SJCRH30 (cell line): ENCODE measurements at regions not wholly inside any gene's neighbourhood (a gene's known extent, or its start where the extent isn't known, plus 50 kb on each side); places are given as distances from the start of the nearest gene placed in this dataset.

Experiments
- DNase-seq, 2 experiments: peaks; one replicate each; pipeline ENCODE4 v3.0.0-alpha.2; 2015 to 2020
- H3K27ac ChIP-seq: fragments of 250-450 bp; sonication (Bioruptor Pico); 2 replicates; pipeline ENCODE4 v1.5.1; 2020; ENCODE audit warnings: mild to moderate bottlenecking, moderate library complexity
- H3K27me3 ChIP-seq: fragments of 250-450 bp; sonication (Bioruptor Pico); 2 replicates; pipeline ENCODE4 v1.5.1; 2020; ENCODE audit warnings: mild to moderate bottlenecking, moderate library complexity
- H3K36me3 ChIP-seq: fragments of 250-450 bp; sonication (Bioruptor Pico); 2 replicates; pipeline ENCODE4 v1.5.1; 2020; ENCODE audit warnings: mild to moderate bottlenecking, moderate library complexity
- H3K4me1 ChIP-seq: fragments of 250-450 bp; sonication (Bioruptor Pico); 2 replicates; pipeline ENCODE4 v1.5.1; 2020; ENCODE audit warnings: mild to moderate bottlenecking, moderate library complexity
- H3K4me3 ChIP-seq: fragments of 250-450 bp; sonication (Bioruptor Pico); 2 replicates; pipeline ENCODE4 v1.5.1; 2020; ENCODE audit warnings: mild to moderate bottlenecking, moderate library complexity
- H3K9me3 ChIP-seq: fragments of 250-450 bp; sonication (Bioruptor Pico); replicated peaks from 2 replicates; pipeline ENCODE4 v1.5.1; 2020; ENCODE audit warnings: mild to moderate bottlenecking, moderate library complexity

DNA sequence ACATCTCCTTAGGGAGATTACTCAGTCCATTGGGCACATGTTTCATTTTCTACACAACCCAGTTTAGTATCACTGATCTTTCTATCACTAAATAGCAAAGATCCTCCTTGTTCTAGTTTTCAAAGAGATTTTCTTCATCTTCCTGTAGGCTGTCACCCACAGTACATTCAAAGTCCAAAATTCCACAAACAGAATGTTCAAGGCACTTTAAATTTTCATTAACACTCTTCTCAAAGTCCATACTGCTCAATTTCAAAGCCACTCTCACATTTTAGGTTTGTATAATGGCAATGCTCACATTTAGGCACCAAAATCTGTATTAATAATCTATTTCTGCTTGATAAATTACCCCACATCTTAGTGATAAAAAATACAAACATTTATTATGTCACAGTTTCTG lies 152.8 kb downstream of the FSIP2 start:
- no peaks in the 10 kb centered on the region for H3K4me1 ChIP-seq
- H3K36me3 ChIP-seq, result no peaks in the 10 kb centered on the region
- no peaks in the 10 kb centered on the region for H3K9me3 ChIP-seq
- no peak overlapping the region for H3K4me3 ChIP-seq
- DNase-seq, result no peak
- no peaks in the 10 kb centered on the region for H3K27me3 ChIP-seq
- H3K27ac ChIP-seq, result no peak overlapping the region

DNA sequence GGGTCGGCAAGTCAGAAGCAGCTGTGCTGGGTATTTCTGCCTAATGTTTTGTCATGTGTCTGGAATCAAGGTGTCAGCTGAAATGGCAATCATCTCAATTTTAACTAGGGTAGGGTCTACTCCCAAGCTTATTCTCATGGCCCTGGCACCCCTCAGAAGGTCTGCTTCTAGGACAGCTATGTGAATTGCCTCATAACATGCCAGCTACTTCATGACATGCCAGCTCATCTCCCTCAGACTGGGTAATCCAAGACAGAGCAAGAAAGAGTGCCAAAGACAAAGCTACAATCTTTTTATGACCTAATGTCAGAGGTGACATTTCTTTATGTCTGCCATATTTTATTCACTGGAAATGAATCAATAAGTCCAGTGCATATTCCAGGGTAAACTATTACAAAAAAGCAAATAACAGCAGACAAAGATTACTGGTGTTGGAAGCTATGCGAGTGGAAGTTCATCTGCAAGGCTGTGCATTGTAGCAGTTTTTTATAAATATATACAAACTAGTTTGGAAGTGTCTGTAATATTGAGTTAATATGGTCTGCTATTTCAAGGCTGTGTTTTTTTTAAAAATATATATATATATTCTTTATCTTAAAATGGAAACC lies 153.3 kb downstream of the FSIP2 start:
- DNase-seq, result no peak

DNA sequence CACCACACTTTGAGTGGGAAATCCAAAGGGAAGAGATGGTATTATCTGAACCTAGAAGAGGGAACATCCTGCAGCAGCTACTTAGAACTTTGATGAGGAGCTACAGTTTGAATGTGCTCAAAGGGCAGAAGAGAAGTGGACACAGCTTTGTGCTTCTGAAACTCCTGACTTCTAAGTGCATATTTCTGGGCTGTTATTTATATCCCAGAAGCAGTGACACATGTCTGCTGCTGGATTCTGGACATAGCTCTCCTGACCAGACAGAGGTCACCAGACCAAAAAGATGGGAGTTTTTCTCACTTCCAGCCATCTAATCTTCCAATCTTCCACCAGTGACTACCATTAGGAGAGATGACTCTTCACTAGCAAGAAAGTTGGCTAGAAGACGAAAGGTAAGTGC lies 153.9 kb downstream of the FSIP2 start:
- no peak overlapping the region for H3K4me3 ChIP-seq
- H3K9me3 ChIP-seq, result no peaks in the 10 kb centered on the region
- DNase-seq, result no peak
- H3K36me3 ChIP-seq, result no peaks in the 10 kb centered on the region
- H3K4me1 ChIP-seq, result no peaks in the 10 kb centered on the region
- no peak overlapping the region for H3K27ac ChIP-seq
- no peaks in the 10 kb centered on the region for H3K27me3 ChIP-seq

More for the DNA sequence above, 153.3 kb downstream of the FSIP2 start:
- Histone ChIP-seq H3K36me3 (no peaks in the 10 kb centered on the region), H3K27ac (no peak overlapping the region), H3K9me3 (no peaks in the 10 kb centered on the region), H3K4me1 (no peaks in the 10 kb centered on the region), H3K27me3 (no peaks in the 10 kb centered on the region), H3K4me3 (no peak overlapping the region)

DNA sequence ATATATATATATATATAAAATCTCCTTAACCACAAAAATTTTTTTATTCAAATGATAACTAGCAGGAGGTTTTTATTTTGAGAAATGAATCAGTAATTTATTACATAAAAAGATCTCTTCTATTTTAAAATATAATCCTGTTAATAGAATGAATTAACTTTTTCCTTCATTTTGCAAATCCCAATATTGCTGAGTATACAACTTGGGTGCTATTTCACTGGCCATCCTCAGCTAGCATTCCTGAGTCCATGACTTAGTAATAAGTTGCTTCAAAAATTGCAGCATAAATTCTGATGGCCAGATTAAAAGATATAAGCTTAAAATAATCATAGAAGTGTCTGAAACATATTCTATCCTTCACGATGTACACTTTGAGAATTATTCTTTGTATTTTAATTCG lies 155.6 kb downstream of the FSIP2 start:
- H3K36me3 ChIP-seq, result no peaks in the 10 kb centered on the region
- no peak overlapping the region for H3K4me3 ChIP-seq

DNA sequence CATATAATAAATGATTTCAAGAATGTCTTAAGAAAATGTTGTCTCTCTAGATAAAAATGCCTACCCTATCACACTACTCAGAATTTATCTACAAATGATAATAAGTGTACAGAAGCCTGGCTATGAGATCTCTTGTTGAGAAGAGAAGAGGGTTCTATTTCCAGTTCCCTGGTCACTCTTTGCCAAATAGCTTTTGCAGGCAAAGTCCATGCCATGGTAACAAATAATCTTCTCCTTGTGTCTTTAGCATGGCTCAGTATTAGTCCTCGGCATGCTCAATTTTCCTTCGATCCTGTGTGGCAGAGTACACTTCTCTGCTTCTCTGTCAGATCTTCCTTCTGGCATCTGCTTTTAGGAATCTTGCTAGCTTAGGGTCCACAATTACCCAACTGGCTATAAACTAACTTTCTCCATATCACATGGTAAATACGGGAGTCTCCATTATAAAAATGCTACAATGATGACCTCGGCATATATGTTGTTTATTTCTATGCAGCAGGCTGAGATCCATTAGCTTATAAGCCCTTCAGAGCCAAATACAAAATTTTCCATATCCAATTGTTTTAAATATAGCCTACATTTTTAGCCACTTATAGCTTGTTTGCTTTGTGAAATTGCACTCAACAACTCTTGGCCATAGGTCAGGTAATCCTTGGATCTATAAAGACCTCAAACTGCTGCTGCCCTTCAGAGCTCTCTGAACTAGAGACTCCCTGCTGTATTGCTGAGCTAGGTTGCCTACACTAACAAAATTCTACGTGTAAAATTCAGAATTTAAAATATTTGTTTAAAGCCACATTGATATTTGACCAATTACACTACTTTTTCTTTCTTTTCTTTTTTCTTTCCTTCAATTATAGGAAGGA lies 157.5 kb downstream of the FSIP2 start:
- Histone ChIP-seq H3K4me1 (no peaks in the 10 kb centered on the region), H3K4me3 (no peak overlapping the region), H3K27ac (no peak overlapping the region), H3K27me3 (no peaks in the 10 kb centered on the region), H3K36me3 (no peaks in the 10 kb centered on the region), H3K9me3 (no peaks in the 10 kb centered on the region)
- no peak for DNase-seq

More for the DNA sequence above, 155.6 kb downstream of the FSIP2 start:
- Histone ChIP-seq H3K27ac (no peak overlapping the region), H3K27me3 (no peaks in the 10 kb centered on the region), H3K9me3 (no peaks in the 10 kb centered on the region), H3K4me1 (no peaks in the 10 kb centered on the region)
- no peak for DNase-seq

DNA sequence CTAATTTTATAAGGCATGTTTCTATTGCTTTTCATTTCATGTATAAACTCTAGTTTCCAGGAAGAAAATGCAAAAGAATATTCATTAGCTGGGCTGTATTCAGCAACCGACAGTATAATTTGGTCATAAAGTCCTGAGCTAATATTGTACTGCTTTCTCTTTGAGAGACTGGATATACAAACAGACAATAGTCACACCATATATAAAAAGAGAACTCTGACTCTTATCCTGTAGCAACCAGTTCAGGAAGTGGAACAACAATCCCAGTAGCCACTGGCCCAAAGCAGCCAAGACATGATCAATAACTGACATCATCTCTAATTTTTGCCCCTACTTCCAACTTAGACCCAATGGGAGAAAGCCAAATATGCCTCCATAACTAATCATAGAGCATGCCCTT lies 160.8 kb downstream of the FSIP2 start:
- H3K36me3 ChIP-seq, result no peaks in the 10 kb centered on the region
- no peak for DNase-seq
- H3K27ac ChIP-seq, result no peak overlapping the region
- H3K27me3 ChIP-seq, result no peaks in the 10 kb centered on the region
- no peaks in the 10 kb centered on the region for H3K4me1 ChIP-seq
- no peak overlapping the region for H3K4me3 ChIP-seq
- H3K9me3 ChIP-seq, result no peaks in the 10 kb centered on the region

DNA sequence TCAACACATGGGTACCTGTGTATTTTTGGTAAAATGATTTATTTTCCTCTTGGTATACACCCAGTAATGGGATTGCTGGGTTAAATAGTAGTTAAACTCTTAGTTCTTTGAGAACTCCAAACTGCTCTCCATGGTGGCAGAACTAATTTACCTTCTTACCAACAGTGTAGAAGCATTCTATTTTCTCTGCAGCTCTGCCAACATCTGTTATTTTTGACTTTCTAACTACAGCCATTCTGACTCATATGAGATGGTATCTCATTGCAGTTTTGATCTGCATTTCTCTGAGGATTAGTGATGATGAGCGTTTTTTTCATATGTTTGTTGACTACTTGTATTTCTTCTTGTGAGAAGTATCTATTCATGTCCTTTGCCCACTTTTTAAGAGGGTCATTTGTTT lies 180.6 kb downstream of the FSIP2 start:
- H3K27me3 ChIP-seq, result no peaks in the 10 kb centered on the region
- H3K36me3 ChIP-seq, result no peaks in the 10 kb centered on the region
- H3K27ac ChIP-seq, result peak overlapping the region; percentile 41
- peaks cover 9% of the 10 kb centered on the region for H3K4me1 ChIP-seq
- DNase-seq, result peak; percentile 75 to 91
- no peak overlapping the region for H3K4me3 ChIP-seq
- peaks cover 4% of the 10 kb centered on the region; the same call in 1 of the 2 replicates for H3K9me3 ChIP-seq

DNA sequence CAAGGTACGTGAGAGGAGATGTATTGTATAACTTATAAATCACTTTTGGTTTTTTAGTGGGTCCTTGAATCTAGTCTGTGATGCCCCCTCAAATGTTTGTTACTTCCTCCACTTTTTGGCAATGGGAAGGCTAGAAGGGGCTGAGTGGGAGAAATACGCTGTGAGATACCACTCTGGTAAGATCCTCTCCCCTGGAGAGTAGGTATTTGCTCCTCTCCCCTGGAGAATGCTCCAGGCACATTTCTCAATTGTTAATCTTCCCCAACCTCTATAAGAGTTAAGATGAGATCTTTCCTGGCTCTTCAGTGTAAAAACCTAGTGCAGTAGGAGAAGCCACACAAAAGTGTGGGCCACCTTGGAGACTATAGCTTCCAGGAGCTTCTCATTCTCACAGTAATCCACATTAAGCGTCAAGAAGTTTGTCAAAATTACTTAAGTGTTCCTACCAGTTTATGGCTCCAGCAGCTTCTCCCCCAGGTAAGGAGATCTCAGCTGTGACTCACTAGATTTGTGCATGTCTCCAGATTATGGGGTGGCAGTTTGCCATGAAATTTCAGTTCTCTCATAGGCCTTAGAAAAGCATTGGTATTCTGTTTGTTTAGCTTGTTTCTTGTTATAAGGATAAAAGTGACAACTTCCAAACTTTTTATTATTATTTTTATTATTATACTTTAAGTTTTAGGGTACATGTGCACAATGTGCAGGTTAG lies 182.6 kb downstream of the FSIP2 start:
- H3K27ac ChIP-seq, result no peak overlapping the region
- H3K27me3 ChIP-seq, result no peaks in the 10 kb centered on the region
- H3K36me3 ChIP-seq, result no peaks in the 10 kb centered on the region
- no peak for DNase-seq
- H3K4me3 ChIP-seq, result no peak overlapping the region
- H3K4me1 ChIP-seq, result peaks cover 9% of the 10 kb centered on the region
- H3K9me3 ChIP-seq, result peaks cover 4% of the 10 kb centered on the region

DNA sequence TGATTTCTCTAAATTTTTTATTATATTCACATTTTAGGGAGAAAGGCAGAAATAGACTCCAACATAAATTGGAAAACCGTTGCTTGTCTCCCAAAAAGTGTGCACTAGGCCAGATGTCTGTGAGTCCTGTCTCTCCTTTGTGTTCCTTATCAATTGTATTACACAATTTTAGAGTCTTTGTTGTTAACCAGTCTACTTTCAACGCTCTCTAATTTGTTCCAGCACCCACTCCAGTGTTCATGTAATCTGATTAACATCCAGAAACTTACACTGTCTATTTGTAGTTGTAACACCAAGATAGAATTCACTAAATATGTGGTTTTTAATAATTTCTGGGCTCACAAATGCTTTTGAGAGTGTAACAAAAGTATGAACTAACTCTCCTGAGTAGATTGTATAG lies 195.6 kb downstream of the FSIP2 start:
- H3K4me1 ChIP-seq, result no peaks in the 10 kb centered on the region
- no peaks in the 10 kb centered on the region; the same call in 1 of the 2 replicates for H3K9me3 ChIP-seq
- no peak for DNase-seq
- H3K36me3 ChIP-seq, result no peaks in the 10 kb centered on the region
- no peak overlapping the region for H3K27ac ChIP-seq
- H3K4me3 ChIP-seq, result no peak overlapping the region
- no peaks in the 10 kb centered on the region for H3K27me3 ChIP-seq

DNA sequence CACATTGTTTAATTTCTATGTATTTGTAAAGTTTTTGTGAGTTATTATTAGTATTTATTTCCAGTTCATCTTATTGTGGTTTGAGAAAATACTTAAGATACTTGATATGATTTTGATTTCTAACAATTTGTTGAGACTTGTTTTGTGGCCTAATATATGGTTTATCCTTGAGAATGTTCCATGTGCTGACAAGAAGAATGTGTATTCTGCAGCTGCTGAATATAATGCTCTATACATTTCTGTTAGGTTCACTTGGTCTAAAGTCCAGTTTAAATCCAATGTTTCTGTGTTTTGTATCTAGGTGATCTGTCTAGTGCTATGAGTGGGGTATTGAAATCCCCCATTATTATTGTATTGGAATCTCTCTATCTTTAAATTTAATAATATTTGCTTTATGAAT lies 201.3 kb downstream of the FSIP2 start:
- no peak for DNase-seq
- Histone ChIP-seq H3K36me3 (no peaks in the 10 kb centered on the region), H3K9me3 (peaks cover 27% of the 10 kb centered on the region), H3K27me3 (no peaks in the 10 kb centered on the region), H3K4me3 (no peak overlapping the region), H3K27ac (no peak overlapping the region), H3K4me1 (no peaks in the 10 kb centered on the region)

DNA sequence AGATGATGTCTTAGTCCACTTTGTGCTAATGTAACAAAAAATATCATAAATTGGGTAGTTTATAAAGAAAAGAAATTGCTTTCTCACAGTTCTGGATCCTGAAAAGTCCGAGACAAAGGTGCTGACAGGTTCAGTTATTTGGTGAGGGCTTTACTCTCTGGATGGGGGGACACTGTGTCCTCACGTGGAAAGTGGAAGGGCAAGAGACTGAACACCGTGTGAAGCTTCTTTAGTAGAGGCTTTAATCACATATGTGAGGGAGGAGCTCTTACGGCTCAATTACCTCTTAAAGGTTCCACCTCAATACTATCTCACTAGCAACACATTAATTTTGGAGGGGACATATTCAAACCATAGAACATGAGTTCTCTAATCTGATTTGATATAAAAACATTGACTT lies 204.3 kb downstream of the FSIP2 start:
- no peaks in the 10 kb centered on the region for H3K4me1 ChIP-seq
- H3K36me3 ChIP-seq, result no peaks in the 10 kb centered on the region
- H3K9me3 ChIP-seq, result peaks cover 27% of the 10 kb centered on the region
- H3K27ac ChIP-seq, result no peak overlapping the region
- H3K4me3 ChIP-seq, result no peak overlapping the region
- H3K27me3 ChIP-seq, result no peaks in the 10 kb centered on the region
- DNase-seq, result no peak

DNA sequence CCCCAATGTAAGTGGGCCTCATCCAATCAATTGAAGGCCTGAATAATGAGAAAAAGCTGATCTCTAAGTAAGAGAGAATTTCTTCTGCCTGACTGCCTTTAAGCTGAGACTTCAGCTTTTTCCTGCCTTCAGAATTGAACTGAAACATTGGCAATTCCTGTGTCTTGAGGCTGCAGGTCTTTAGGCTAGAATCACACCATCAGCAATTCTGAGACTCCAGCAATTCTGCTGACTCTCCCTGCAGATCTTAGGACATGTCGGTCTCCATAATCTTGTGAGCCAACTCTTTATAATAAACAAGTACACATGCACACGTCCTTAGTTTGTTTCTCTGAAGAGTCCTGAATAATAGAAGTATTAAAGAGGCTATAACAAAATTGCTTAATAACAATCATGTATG lies 209.1 kb downstream of the FSIP2 start:
- no peak overlapping the region for H3K27ac ChIP-seq
- no peak overlapping the region for H3K4me3 ChIP-seq
- H3K9me3 ChIP-seq, result peaks cover 9% of the 10 kb centered on the region
- 0 out of 2 replicates have a peak, but pooled peaks cover 4% of the 10 kb centered on the region for H3K36me3 ChIP-seq
- H3K4me1 ChIP-seq, result no peaks in the 10 kb centered on the region
- DNase-seq, result no peak
- H3K27me3 ChIP-seq, result no peaks in the 10 kb centered on the region

DNA sequence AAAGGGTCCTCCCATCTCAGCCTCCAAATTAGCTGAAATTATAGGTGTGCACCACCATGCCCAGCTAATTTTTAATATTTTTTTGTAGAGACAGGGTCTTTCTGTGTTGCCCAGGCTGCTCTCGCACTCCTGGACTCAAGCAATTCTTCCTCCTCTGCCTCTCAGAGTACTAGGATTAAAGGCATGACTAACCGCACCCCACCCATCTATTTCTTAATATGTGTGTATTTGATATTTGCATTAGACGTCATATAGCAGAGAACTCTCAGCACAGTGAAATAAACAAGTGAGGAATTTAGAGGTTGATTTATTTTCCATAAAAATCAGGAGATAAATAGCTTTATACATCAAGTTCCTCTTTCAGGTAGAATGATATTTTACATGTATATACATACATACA lies 213.5 kb downstream of the FSIP2 start:
- Histone ChIP-seq H3K27ac (no peak overlapping the region), H3K4me3 (no peak overlapping the region), H3K4me1 (no peaks in the 10 kb centered on the region), H3K27me3 (no peaks in the 10 kb centered on the region), H3K9me3 (peaks cover 10% of the 10 kb centered on the region), H3K36me3 (0 out of 2 replicates have a peak, but pooled peaks cover 4% of the 10 kb centered on the region)
- DNase-seq, result no peak

DNA sequence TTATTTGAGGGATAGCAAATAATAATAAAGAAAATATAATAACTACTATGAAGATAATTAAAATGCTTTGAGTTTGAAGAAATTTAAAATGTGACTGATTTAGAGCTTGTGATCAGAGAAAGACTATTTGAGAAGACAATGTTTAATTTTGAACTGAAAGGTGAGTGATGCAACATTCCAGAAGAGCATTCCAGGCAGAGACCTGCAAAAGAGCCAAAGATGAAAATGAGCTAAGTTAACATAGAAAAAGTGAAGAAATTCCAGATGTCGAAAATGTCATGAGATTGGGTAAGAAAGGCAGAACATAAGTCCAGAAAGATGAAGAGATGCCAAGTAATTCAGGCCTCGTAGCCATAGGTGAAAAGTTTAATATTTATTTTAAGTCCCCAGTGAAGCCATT lies 215.8 kb downstream of the FSIP2 start:
- H3K27ac ChIP-seq, result no peak overlapping the region
- H3K36me3 ChIP-seq, result 0 out of 2 replicates have a peak, but pooled peaks cover 4% of the 10 kb centered on the region
- H3K4me1 ChIP-seq, result no peaks in the 10 kb centered on the region
- H3K9me3 ChIP-seq, result peaks cover 10% of the 10 kb centered on the region
- no peak overlapping the region for H3K4me3 ChIP-seq
- no peak for DNase-seq
- no peaks in the 10 kb centered on the region for H3K27me3 ChIP-seq

DNA sequence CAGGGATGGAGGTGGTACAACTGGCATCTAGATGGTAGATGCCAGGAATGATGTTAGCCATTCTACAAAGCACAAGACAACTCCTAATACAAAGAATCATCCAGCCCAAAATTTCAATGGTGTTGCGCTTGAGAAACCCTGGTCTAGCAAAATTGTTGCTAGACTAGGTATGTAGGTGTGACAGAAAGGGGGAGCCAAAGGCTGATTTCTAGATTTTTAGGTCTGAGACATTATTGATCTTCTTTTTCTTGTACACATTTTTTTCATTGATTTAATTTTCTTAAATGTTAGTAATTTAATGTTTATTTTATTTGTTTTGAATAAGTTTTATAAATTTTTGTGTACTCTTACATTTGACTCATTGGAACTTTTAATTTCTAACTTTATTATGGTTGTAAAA lies 216.4 kb downstream of the FSIP2 start:
- H3K27ac ChIP-seq, result no peak overlapping the region
- DNase-seq, result no peak
- 0 out of 2 replicates have a peak, but pooled peaks cover 3% of the 10 kb centered on the region for H3K36me3 ChIP-seq

More for the DNA sequence above, 216.4 kb downstream of the FSIP2 start:
- Histone ChIP-seq H3K4me3 (no peak overlapping the region), H3K4me1 (no peaks in the 10 kb centered on the region), H3K9me3 (peaks cover 15% of the 10 kb centered on the region), H3K27me3 (no peaks in the 10 kb centered on the region)
